ENCODE measurements at regions not wholly inside any gene's neighbourhood (a gene's known extent, or its start where the extent isn't known, plus 50 kb on each side); places are given as distances from the start of the nearest gene placed in this dataset.

DNA sequence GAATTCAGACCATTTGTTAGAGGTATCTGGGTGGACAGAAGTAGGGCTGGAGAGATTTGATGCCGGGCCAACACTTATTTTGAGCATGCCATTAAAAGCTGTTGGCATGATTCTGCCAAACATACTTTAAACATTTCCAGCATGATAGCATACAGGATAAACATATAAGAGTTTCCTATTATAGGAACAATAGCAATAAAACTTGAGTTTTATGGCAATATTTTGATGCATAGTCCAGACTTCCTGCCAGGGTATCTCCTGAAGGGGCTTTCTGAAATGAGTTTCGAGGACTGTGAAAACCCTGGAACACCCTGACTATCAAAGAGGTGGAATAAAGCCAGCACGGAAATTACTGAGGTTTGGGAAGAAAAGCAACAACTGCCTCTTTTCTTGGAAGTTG lies 1398.0 kb upstream of the NXPH2 start:
- TF ChIP-seq CTCF (IDR thresholded peaks at IDR 0.05), result no peak

DNA sequence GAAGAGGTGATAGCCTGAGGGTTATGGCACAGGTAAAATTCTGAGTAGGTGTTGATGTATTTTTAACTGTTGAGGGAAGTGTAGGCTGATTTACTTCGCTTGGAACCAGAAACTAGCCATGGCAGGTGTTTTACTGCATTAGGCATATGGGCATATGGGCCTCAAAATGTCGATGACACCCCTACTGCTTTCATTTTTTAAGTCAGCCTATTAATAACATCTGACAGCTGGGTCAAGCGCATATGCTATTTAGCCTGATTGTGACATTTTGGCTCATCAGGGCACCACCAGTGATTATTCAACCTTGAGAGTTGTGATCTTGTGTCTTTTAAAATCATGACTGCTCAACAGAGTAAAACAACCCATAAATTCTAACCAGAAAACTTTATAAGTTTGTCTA lies 1396.9 kb upstream of the NXPH2 start:
- TF ChIP-seq CTCF (IDR thresholded peaks at IDR 0.05), result no peak

DNA sequence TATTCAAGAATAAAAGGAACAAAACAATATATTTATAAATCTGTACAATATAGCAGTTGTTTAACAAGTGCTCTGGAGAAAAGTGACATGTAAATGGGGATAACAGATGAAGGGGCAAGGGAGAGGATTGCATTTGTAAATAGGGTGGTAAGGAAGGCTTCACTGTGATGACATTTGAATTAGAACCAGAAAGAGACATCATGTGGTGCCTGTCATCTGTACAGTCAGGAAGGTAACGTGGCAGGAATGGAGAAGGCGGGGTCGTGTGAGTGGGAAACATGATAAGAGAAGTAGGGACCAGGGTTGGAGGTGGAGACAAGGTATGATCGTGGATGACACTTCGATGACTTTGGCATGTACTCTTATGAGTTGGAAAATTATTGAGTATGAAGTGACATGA lies 1393.6 kb upstream of the NXPH2 start:
- TF ChIP-seq CTCF (IDR thresholded peaks at IDR 0.05), result no peak

GRCh38 chr2:140164449-140164848 lies 1384.3 kb upstream of the NXPH2 start:
- TF ChIP-seq CTCF (IDR thresholded peaks at IDR 0.05), result no peak

DNA sequence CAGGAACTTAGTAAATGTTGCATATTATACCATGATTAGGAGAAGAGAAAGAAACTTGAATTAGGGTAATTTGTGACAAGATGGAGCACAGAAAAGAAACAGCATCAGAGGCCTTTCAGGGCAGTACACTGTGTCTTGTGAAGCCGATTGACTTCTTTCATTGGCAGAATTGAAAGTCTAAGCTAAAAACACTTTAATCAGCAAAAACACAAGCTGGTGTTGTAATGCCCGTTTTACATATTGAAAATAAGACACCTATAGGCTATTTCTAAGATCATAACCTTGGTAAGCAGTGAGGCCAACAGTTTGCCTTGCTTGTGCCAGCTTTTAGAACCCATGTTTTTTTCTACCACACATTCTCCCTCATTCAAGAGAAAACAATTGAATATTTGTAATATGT lies 1378.1 kb upstream of the NXPH2 start:
- no peak for TF ChIP-seq CTCF (IDR thresholded peaks at IDR 0.05)

DNA sequence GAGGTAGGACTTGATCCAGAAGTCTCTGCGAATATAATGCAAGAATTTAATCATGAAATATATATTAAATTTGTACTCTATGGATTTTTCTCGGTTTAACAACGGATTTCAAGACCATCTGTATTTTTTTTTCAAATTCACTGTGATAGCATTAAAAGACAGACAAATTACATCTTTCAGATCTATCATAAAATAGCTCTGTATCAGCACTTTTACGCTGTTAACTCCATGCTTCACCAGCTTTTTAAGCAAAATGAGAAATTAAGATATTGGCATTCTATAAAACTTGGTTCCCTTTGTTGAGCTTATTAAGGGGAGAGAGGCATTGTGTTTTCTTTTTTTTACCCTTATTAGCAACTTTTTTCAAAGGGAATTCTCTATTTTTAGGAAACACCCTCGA lies 1377.6 kb upstream of the NXPH2 start:
- no peak for TF ChIP-seq CTCF (IDR thresholded peaks at IDR 0.05)

GRCh38 chr2:140154706-140155105 lies 1374.5 kb upstream of the NXPH2 start:
- no peak for TF ChIP-seq CTCF (IDR thresholded peaks at IDR 0.05)

DNA sequence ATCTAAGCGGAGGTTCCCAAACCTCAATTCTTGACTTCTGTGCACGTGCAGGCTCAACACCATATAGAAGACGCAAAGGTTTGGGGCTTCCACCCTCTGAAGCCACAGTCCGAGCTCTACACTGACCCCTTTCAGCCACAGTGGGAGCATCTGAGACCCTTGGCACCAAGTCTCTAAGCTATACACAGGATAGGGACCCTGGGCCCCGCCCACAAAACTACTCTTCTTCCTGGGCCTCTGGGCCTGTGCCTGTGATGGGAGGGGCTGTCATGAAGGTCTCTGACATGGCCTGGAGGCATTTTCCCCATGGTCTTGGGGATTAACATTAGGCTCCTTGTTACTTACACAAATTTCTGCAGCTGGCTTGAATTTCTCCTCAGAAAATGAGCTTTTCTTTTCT lies 1374.1 kb upstream of the NXPH2 start:
- TF ChIP-seq CTCF (IDR thresholded peaks at IDR 0.05), result no peak
